ENCODE measurements at regions not wholly inside any gene's neighbourhood (a gene's known extent, or its start where the extent isn't known, plus 50 kb on each side); places are given as distances from the start of the nearest gene placed in this dataset.

GRCh38 chr6:14271789-14272736 is 154.5 kb downstream of the CD83 start:
- TF ChIP-seq NRF1 (IDR thresholded peaks at IDR 0.05; ENCODE audit: low read depth, low read length) = no peak
- TF ChIP-seq, protein P1, sequence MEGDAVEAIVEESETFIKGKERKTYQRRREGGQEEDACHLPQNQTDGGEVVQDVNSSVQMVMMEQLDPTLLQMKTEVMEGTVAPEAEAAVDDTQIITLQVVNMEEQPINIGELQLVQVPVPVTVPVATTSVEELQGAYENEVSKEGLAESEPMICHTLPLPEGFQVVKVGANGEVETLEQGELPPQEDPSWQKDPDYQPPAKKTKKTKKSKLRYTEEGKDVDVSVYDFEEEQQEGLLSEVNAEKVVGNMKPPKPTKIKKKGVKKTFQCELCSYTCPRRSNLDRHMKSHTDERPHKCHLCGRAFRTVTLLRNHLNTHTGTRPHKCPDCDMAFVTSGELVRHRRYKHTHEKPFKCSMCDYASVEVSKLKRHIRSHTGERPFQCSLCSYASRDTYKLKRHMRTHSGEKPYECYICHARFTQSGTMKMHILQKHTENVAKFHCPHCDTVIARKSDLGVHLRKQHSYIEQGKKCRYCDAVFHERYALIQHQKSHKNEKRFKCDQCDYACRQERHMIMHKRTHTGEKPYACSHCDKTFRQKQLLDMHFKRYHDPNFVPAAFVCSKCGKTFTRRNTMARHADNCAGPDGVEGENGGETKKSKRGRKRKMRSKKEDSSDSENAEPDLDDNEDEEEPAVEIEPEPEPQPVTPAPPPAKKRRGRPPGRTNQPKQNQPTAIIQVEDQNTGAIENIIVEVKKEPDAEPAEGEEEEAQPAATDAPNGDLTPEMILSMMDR (IDR thresholded peaks at IDR 0.05) = no peak
- no peak for TF ChIP-seq JUND (IDR thresholded peaks at IDR 0.05)
- TF ChIP-seq ELF1 (IDR thresholded peaks at IDR 0.05) = no peak
- no peak for TF ChIP-seq CHD2 (IDR thresholded peaks at IDR 0.05; ENCODE audit: low read length, partially characterized antibody)
- TF ChIP-seq EP300 (IDR thresholded peaks at IDR 0.05; ENCODE audit: borderline replicate concordance in 1 of 2, low read depth in 1 of 2, low read length in 1 of 2) = no peak
- TF ChIP-seq TEAD4 (IDR thresholded peaks at IDR 0.05; ENCODE audit: borderline replicate concordance, insufficient read depth) = no peak

Data from SK-N-SH (cell line).